ENCODE measurements at regions not wholly inside any gene's neighbourhood (a gene's known extent, or its start where the extent isn't known, plus 50 kb on each side); places are given as distances from the start of the nearest gene placed in this dataset.

DNA sequence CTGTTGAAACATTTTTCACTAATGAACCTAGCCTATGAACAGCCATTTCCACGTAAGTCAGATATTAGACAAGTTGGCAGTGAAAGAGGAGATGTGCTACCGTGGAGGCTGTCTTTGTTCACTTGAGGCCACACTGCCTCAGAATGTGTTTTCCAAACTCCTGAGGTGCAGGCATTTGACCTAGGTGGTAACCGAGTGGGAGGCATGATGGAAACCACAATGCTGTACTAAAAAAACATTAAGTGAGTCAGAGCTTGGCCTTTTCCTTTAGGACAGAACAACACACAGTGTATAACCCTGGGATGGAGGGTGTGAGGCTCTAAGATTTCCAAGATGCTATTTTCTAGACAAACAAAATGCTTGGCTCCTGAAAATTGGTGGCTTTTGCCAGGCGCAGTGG is 406.3 kb downstream of the SOX2 start:
- no peaks in the 10 kb centered on the region for H3K9me3 ChIP-seq
- WGBS, result 77% methylated on average over 4 of the region's 4 CpGs
- H3K27ac ChIP-seq, result no peak overlapping the region
- TF ChIP-seq, protein P1, sequence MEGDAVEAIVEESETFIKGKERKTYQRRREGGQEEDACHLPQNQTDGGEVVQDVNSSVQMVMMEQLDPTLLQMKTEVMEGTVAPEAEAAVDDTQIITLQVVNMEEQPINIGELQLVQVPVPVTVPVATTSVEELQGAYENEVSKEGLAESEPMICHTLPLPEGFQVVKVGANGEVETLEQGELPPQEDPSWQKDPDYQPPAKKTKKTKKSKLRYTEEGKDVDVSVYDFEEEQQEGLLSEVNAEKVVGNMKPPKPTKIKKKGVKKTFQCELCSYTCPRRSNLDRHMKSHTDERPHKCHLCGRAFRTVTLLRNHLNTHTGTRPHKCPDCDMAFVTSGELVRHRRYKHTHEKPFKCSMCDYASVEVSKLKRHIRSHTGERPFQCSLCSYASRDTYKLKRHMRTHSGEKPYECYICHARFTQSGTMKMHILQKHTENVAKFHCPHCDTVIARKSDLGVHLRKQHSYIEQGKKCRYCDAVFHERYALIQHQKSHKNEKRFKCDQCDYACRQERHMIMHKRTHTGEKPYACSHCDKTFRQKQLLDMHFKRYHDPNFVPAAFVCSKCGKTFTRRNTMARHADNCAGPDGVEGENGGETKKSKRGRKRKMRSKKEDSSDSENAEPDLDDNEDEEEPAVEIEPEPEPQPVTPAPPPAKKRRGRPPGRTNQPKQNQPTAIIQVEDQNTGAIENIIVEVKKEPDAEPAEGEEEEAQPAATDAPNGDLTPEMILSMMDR (IDR thresholded peaks at IDR 0.05), result no peak
- TF ChIP-seq EP300 (IDR thresholded peaks at IDR 0.05) (no peak), POLR2AphosphoS5 (IDR thresholded peaks at IDR 0.05) (no peak), POLR2A (IDR thresholded peaks at IDR 0.05) (no peak)
- H3K27me3 ChIP-seq, result no peaks in the 10 kb centered on the region
- no peaks in the 10 kb centered on the region for H3K36me3 ChIP-seq
- H3K4me1 ChIP-seq, result no peaks in the 10 kb centered on the region
- H3K4me3 ChIP-seq, result no peak overlapping the region
- DNase-seq (ENCODE audit: low spot score in 2 of 2), result no peak

DNA sequence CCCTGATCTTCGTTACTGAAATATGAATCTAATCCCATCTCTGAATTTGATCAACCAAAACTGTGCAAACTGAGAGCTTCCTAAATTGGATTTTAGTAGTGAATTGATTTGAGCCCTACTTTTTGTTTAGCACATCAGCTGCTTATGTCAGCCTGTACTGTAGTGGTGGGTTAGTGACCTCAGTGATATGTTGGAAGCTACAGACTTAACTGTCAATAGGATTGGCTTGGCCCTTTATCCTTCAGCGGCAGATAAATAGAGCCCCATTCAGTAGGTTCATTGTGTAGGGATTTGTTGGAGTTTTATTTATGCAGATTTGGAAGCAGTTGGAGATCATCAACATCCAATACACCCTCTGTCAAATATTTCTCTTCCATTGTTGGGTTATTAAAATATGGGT is 409.7 kb downstream of the SOX2 start:
- Histone ChIP-seq H3K27me3 (no peaks in the 10 kb centered on the region), H3K4me1 (no peaks in the 10 kb centered on the region), H3K36me3 (no peaks in the 10 kb centered on the region), H3K27ac (no peak overlapping the region), H3K9me3 (no peaks in the 10 kb centered on the region), H3K4me3 (no peak overlapping the region)
- no peak for DNase-seq (ENCODE audit: low spot score in 2 of 2)
- 52% methylated on average over 2 of the region's 2 CpGs for WGBS
- TF ChIP-seq POLR2A (IDR thresholded peaks at IDR 0.05), result no peak
- TF ChIP-seq, protein P1 (IDR thresholded peaks at IDR 0.05), result no peak
- no peak for TF ChIP-seq EP300 (IDR thresholded peaks at IDR 0.05)
- no peak for TF ChIP-seq POLR2AphosphoS5 (IDR thresholded peaks at IDR 0.05)

DNA sequence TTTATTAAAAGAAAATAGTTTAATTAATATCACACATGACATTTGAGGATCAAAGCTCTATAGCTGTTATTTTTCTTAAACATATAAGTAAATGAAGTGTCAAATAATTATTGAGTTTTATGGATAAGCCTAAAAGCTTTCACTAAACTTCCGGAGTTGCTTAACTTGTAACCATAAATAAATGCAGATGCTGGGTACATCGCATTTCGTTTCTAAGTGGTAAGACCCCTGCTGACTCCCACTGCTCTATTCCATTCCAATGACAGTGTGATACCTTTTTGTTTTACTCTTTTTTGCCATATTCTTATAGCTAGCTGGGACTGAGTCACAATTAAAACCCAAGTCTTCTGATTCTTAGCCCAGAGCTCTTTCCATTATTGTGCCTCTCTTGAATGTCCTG is 411.1 kb downstream of the SOX2 start:
- Histone ChIP-seq H3K36me3 (no peaks in the 10 kb centered on the region), H3K4me3 (no peak overlapping the region), H3K27me3 (no peaks in the 10 kb centered on the region), H3K27ac (no peak overlapping the region), H3K4me1 (no peaks in the 10 kb centered on the region), H3K9me3 (no peaks in the 10 kb centered on the region)
- 74% methylated on average over 3 of the region's 3 CpGs for WGBS
- TF ChIP-seq EP300 (IDR thresholded peaks at IDR 0.05), result no peak
- TF ChIP-seq, protein P1 (IDR thresholded peaks at IDR 0.05), result no peak
- TF ChIP-seq POLR2AphosphoS5 (IDR thresholded peaks at IDR 0.05), result no peak
- no peak for TF ChIP-seq POLR2A (IDR thresholded peaks at IDR 0.05)
- DNase-seq (ENCODE audit: low spot score in 2 of 2), result no peak

DNA sequence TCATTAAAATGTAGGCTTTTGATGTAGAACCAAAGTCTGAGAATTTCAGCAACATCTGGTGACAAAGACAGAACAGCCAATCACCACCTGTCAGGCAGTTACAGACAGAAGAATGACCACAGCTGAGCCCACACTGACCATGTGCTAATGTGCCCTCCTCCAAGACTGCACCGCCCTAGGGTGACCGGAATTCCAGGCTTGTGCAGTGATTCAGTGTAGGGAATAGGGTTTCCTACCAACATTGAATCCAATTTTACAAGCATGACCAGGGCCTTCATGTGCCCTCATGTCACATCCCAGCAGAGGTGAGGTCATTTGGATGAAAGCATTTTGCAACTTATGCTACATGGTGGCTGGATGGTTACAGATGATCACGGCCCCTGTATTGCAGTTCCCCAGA is 412.5 kb downstream of the SOX2 start:
- no peaks in the 10 kb centered on the region for H3K9me3 ChIP-seq
- H3K4me3 ChIP-seq, result no peak overlapping the region
- no peaks in the 10 kb centered on the region for H3K36me3 ChIP-seq
- no peak overlapping the region for H3K27ac ChIP-seq
- no peaks in the 10 kb centered on the region for H3K27me3 ChIP-seq
- DNase-seq (ENCODE audit: low spot score in 2 of 2), result no peak
- WGBS, result 98% methylated on average over 3 of the region's 3 CpGs
- no peaks in the 10 kb centered on the region for H3K4me1 ChIP-seq
- TF ChIP-seq POLR2A (IDR thresholded peaks at IDR 0.05) (no peak), POLR2AphosphoS5 (IDR thresholded peaks at IDR 0.05) (no peak), EP300 (IDR thresholded peaks at IDR 0.05) (no peak)
- TF ChIP-seq, protein P1 (IDR thresholded peaks at IDR 0.05), result no peak

DNA sequence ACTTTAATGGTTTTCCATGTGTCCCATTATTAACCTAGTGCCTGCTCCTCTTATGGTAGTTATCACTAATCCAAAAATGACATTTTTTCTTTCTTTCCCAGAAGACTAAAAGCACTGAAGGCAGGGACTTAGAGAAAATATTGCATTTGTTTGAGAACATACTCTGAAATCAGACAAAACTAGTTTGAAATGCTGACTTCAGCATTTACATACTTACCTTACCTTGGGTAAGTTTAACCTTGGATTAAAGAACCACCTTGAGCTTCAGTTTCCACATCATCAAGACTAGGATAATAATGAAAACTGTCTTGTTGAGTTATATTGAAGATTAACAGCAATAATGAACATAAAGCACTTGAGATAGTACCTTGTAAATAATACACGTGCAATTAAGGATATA is 413.0 kb downstream of the SOX2 start:
- H3K4me3 ChIP-seq, result no peak overlapping the region
- H3K4me1 ChIP-seq, result no peaks in the 10 kb centered on the region
- TF ChIP-seq, protein P1 (IDR thresholded peaks at IDR 0.05), result no peak
- no peak for TF ChIP-seq EP300 (IDR thresholded peaks at IDR 0.05)
- no peak for TF ChIP-seq POLR2AphosphoS5 (IDR thresholded peaks at IDR 0.05)
- no peak for TF ChIP-seq POLR2A (IDR thresholded peaks at IDR 0.05)
- no peak overlapping the region for H3K27ac ChIP-seq
- no peaks in the 10 kb centered on the region for H3K36me3 ChIP-seq
- H3K9me3 ChIP-seq, result no peaks in the 10 kb centered on the region
- 97% methylated on average over 1 of the region's 1 CpG for WGBS
- no peaks in the 10 kb centered on the region for H3K27me3 ChIP-seq
- no peak for DNase-seq (ENCODE audit: low spot score in 2 of 2)

Measured in suprapubic skin (tissue), 4 donors.